HCT116 (cell line): ENCODE measurements at regions not wholly inside any gene's neighbourhood (a gene's known extent, or its start where the extent isn't known, plus 50 kb on each side); places are given as distances from the start of the nearest gene placed in this dataset.

Experiments
- ATAC-seq: fragments of 200-7000 bp; cut with Tn5 transposase; 2 replicates; pipeline ENCODE4 v1.9.1; 2020; ENCODE audit warnings: mild to moderate bottlenecking, moderate library complexity
- BruUV-seq: library from RNA; stranded (reverse); fragments of 400-500 nt; replicated peaks from 2 replicates; lab custom pipeline; 2021; lab: Mats Ljungman, UMichigan
- CTCF ChIA-PET: fragments of 300-600 bp; sonication (Branson Sonifier 250); formaldehyde crosslinking; loops from one replicate; lab custom pipeline; 2021; ENCODE audit warnings: antibody characterized with exemption; lab: Charles Lee
- POLR2A ChIA-PET: fragments of 300-600, 350-600 bp; sonication (Branson Sonifier 250); formaldehyde crosslinking; loops from one replicate; lab custom pipeline; 2021; ENCODE audit warnings: antibody characterized with exemption; lab: Charles Lee
- RAD21 ChIA-PET, 2 experiments: fragments of 300-600 bp; sonication (Branson Sonifier 250); formaldehyde crosslinking; loops; one replicate each; lab custom pipeline; 2023; ENCODE audit warnings: low total read pairs in 2 of 2; ENCODE audit not compliant: uncharacterized antibody in 2 of 2, unreplicated experiment in 2 of 2, low non-redundant PET in 1 of 2; lab: Charles Lee
- DNase-seq: peaks from one replicate; pipeline ENCODE4 v3.0.0-alpha.2; 2010; ENCODE audit warnings: low read depth, low spot score
- H2AFZ ChIP-seq: fragments of 200-600 bp; shearing (Covaris generic), sonication (generic); 2 replicates; pipeline ENCODE4 v1.6.1; 2017; ENCODE audit warnings: low read depth, mixed run types, mixed read lengths, antibody characterized with exemption, low read length; ENCODE audit not compliant: poor library complexity, severe bottlenecking
- H3K27ac ChIP-seq: 2 replicates; pipeline ENCODE4 v1.5.1; 2012; ENCODE audit warnings: low read depth, low read length
- H3K27me3 ChIP-seq: fragments of 200-600 bp; sonication (generic); 2 replicates; pipeline ENCODE4 v1.6.1; 2016; ENCODE audit warnings: mixed run types, low read length, mixed read lengths; ENCODE audit not compliant: insufficient read depth
- H3K36me3 ChIP-seq, 2 experiments: fragments of 200-500 bp in 1 of 2; fragments of 200-600 bp in 1 of 2; sonication (Bioruptor generic) in 1 of 2; sonication (generic) in 1 of 2; 2 replicates each; pipeline versions ENCODE4 v1.5.1 to v1.6.1; 2014 to 2016; ENCODE audit warnings: low read length in 2 of 2, inconsistent platforms in 1 of 2, mixed read lengths in 1 of 2, mixed run types in 1 of 2; ENCODE audit not compliant: insufficient read depth in 2 of 2, control insufficient read depth in 1 of 2
- H3K4me1 ChIP-seq, 2 experiments: fragments of 200-600 bp in 1 of 2; sonication (generic) in 1 of 2; 2 replicates each; pipeline versions ENCODE4 v1.5.1 to v1.6.1; 2012 to 2017; ENCODE audit warnings: low read length in 2 of 2, inconsistent platforms in 1 of 2, mild to moderate bottlenecking in 1 of 2, mixed read lengths in 1 of 2, mixed run types in 1 of 2, moderate library complexity in 1 of 2; ENCODE audit not compliant: insufficient read depth in 2 of 2, control insufficient read depth in 1 of 2
- H3K4me2 ChIP-seq: fragments of 200-600 bp; sonication (generic); 2 replicates; pipeline ENCODE4 v1.6.1; 2017; ENCODE audit warnings: mixed run types, low read length, mixed read lengths
- H3K4me3 ChIP-seq, 2 experiments: fragments of 200-600 bp in 1 of 2; sonication (generic) in 1 of 2; replicated peaks in 1 of 2; 2 replicates each; pipeline ENCODE4 v1.5.1; 2011 to 2016; ENCODE audit warnings: low read length in 2 of 2, control low read depth in 1 of 2, low read depth in 1 of 2, mild to moderate bottlenecking in 1 of 2, mixed read lengths in 1 of 2, mixed run types in 1 of 2
- H3K79me2 ChIP-seq: fragments of 200-600 bp; sonication (generic); 2 replicates; pipeline ENCODE4 v1.6.1; 2017; ENCODE audit warnings: mild to moderate bottlenecking, mixed run types, low read length, moderate library complexity, mixed read lengths; ENCODE audit not compliant: insufficient read depth
- H3K9ac ChIP-seq: fragments of 200-600 bp; sonication (generic); 2 replicates; pipeline ENCODE4 v1.6.1; 2016; ENCODE audit warnings: low read length, mixed read lengths
- H3K9me2 ChIP-seq: fragments of 200-600 bp; sonication (generic), shearing (Covaris generic); 2 replicates; pipeline ENCODE4 v1.6.1; 2017; ENCODE audit warnings: mixed run types, mild to moderate bottlenecking, moderate library complexity; ENCODE audit not compliant: insufficient read depth
- H3K9me3 ChIP-seq, 2 experiments: fragments of 200-500 bp in 1 of 2; fragments of 200-600 bp in 1 of 2; sonication (Bioruptor generic) in 1 of 2; sonication (generic) in 1 of 2; 2 replicates each; pipeline ENCODE4 v1.6.1; 2014 to 2017; ENCODE audit warnings: low read length in 2 of 2, mixed read lengths in 2 of 2, inconsistent platforms in 1 of 2, low read depth in 1 of 2, mild to moderate bottlenecking in 1 of 2, mixed run types in 1 of 2, moderate library complexity in 1 of 2; ENCODE audit not compliant: control insufficient read depth in 1 of 2, insufficient read depth in 1 of 2
- H4K20me1 ChIP-seq: fragments of 200-600 bp; sonication (generic), shearing (Covaris generic); 2 replicates; pipeline ENCODE4 v1.6.1; 2017; ENCODE audit warnings: mixed run types, mild to moderate bottlenecking, moderate library complexity; ENCODE audit not compliant: insufficient read depth
- CBX3 ChIP-seq: IDR thresholded peaks from 2 replicates; pipeline ENCODE4 v1.6.1; 2012; ENCODE audit warnings: low read depth
- CEBPB ChIP-seq: IDR thresholded peaks from 2 replicates; pipeline ENCODE4 v1.6.1; 2012; ENCODE audit warnings: low read depth
- ELF1 ChIP-seq: IDR thresholded peaks from 2 replicates; pipeline ENCODE4 v1.6.1; 2012; ENCODE audit warnings: low read depth, borderline replicate concordance
- EZH2 ChIP-seq: fragments of 200-600 bp; sonication (generic); IDR thresholded peaks from 2 replicates; pipeline ENCODE4 v1.6.1; 2017; ENCODE audit warnings: antibody characterized with exemption, mixed run types
- EZH2phosphoT487 ChIP-seq: fragments of 200-600 bp; IDR thresholded peaks from 2 replicates; pipeline ENCODE4 v1.6.1; 2018; ENCODE audit warnings: antibody characterized with exemption, borderline replicate concordance
- FOSL1 ChIP-seq: IDR thresholded peaks from 2 replicates; pipeline ENCODE4 v1.6.1; 2012; ENCODE audit warnings: low read depth
- JUND ChIP-seq: IDR thresholded peaks from 2 replicates; pipeline ENCODE4 v1.6.1; 2012
- RAD21 ChIP-seq: IDR thresholded peaks from 2 replicates; pipeline ENCODE4 v1.6.1; 2012; ENCODE audit warnings: low read depth, mild to moderate bottlenecking
- SIN3A ChIP-seq: IDR thresholded peaks from 2 replicates; pipeline ENCODE4 v1.6.1; 2012; ENCODE audit warnings: low read depth
- SP1 ChIP-seq: IDR thresholded peaks from 2 replicates; pipeline ENCODE4 v1.6.1; 2012; ENCODE audit warnings: low read depth
- SRF ChIP-seq: IDR thresholded peaks from 2 replicates; pipeline ENCODE4 v1.6.1; 2012; ENCODE audit warnings: low read depth
- TCF7L2 ChIP-seq: IDR thresholded peaks from 2 replicates; pipeline ENCODE4 v1.7.0; 2011; ENCODE audit warnings: borderline replicate concordance, inconsistent platforms; ENCODE audit not compliant: insufficient read depth, insufficient read length; ENCODE audit errors: extremely low read depth
- YY1 ChIP-seq: IDR thresholded peaks from 2 replicates; pipeline ENCODE4 v1.6.1; 2011; ENCODE audit warnings: low read length, low read depth, moderate library complexity, mild to moderate bottlenecking; ENCODE audit not compliant: insufficient replicate concordance; ENCODE audit errors: extremely low read depth
- ZFX ChIP-seq: fragments of 450-650 bp; IDR thresholded peaks from 2 replicates; pipeline ENCODE4 v1.6.1; 2017
- ZNF274 ChIP-seq: fragments of 200-500 bp; sonication (Bioruptor generic); IDR thresholded peaks from 2 replicates; pipeline ENCODE4 v1.6.1; 2014; ENCODE audit warnings: mild to moderate bottlenecking, low read depth, low read length, inconsistent platforms
- intact Hi-C: fragments of 100-400 bp; cut with micrococcal nuclease; formaldehyde crosslinking; loops from 2 replicates; pipeline ENCODE4 v1.10.0; 2022
- TF ChIP-seq, protein P1 (sequence below): IDR thresholded peaks from 2 replicates; pipeline ENCODE4 v1.6.1; 2012
- TF ChIP-seq, protein P2 (sequence below): IDR thresholded peaks from 2 replicates; pipeline ENCODE4 v1.6.1; 2012; ENCODE audit warnings: low read depth
- TF ChIP-seq, protein P3 (sequence below), 3 experiments: fragments of 200-600 bp in 1 of 3; sonication (generic) in 1 of 3; IDR thresholded peaks in 2 of 3; conservative IDR thresholded peaks in 1 of 3; 2 replicates each; pipeline ENCODE4 v1.5.1; 2012 to 2017; ENCODE audit warnings: low read depth in 2 of 3, low read length in 2 of 3, antibody characterized with exemption in 1 of 3, borderline replicate concordance in 1 of 3, control low read depth in 1 of 3, mild to moderate bottlenecking in 1 of 3, mixed read lengths in 1 of 3, mixed run types in 1 of 3, moderate library complexity in 1 of 3; ENCODE audit not compliant: insufficient read depth in 1 of 3
- TF ChIP-seq, protein P4 (sequence below): IDR thresholded peaks from 2 replicates; pipeline ENCODE4 v1.6.1; 2012

DNA sequence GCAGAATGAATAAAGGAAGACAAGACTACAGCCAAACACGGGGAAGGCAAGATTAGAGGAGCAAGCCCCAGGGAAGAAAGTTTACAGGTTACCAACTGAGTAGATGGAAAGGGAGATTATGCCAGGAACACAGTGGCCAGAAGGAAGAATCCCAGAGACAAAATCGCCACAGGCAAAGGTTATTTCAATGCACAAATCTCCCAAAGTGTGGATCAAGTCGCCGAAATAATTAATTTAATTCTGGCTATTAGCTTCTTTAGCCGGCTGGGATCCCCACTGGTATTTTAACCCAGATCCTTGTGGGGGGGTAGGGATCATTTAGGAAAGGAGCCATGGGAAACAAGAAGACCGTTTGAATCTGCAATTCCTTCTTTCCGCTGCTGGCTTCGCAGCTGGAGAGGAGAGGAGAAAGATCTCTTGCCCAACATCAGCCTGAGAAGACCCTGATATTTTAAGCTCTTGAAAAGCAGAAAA, 171.0 kb downstream of the DHX15 start:
- intact Hi-C loops: no loop called here
- no peaks in the 10 kb centered on the region for H3K36me3 ChIP-seq
- no peak for TF ChIP-seq SP1
- TF ChIP-seq TCF7L2: no peak
- TF ChIP-seq SRF: no peak
- no peak for TF ChIP-seq YY1
- TF ChIP-seq, protein P1, sequence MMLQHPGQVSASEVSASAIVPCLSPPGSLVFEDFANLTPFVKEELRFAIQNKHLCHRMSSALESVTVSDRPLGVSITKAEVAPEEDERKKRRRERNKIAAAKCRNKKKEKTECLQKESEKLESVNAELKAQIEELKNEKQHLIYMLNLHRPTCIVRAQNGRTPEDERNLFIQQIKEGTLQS: no peak
- no peak for TF ChIP-seq CBX3
- no peak for TF ChIP-seq JUND
- TF ChIP-seq SIN3A: no peak
- TF ChIP-seq FOSL1: no peak
- TF ChIP-seq RAD21: no peak
- TF ChIP-seq, protein P2, sequence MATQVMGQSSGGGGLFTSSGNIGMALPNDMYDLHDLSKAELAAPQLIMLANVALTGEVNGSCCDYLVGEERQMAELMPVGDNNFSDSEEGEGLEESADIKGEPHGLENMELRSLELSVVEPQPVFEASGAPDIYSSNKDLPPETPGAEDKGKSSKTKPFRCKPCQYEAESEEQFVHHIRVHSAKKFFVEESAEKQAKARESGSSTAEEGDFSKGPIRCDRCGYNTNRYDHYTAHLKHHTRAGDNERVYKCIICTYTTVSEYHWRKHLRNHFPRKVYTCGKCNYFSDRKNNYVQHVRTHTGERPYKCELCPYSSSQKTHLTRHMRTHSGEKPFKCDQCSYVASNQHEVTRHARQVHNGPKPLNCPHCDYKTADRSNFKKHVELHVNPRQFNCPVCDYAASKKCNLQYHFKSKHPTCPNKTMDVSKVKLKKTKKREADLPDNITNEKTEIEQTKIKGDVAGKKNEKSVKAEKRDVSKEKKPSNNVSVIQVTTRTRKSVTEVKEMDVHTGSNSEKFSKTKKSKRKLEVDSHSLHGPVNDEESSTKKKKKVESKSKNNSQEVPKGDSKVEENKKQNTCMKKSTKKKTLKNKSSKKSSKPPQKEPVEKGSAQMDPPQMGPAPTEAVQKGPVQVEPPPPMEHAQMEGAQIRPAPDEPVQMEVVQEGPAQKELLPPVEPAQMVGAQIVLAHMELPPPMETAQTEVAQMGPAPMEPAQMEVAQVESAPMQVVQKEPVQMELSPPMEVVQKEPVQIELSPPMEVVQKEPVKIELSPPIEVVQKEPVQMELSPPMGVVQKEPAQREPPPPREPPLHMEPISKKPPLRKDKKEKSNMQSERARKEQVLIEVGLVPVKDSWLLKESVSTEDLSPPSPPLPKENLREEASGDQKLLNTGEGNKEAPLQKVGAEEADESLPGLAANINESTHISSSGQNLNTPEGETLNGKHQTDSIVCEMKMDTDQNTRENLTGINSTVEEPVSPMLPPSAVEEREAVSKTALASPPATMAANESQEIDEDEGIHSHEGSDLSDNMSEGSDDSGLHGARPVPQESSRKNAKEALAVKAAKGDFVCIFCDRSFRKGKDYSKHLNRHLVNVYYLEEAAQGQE: no peak
- TF ChIP-seq EZH2: no peak
- TF ChIP-seq CEBPB: no peak
- TF ChIP-seq, protein P3, sequence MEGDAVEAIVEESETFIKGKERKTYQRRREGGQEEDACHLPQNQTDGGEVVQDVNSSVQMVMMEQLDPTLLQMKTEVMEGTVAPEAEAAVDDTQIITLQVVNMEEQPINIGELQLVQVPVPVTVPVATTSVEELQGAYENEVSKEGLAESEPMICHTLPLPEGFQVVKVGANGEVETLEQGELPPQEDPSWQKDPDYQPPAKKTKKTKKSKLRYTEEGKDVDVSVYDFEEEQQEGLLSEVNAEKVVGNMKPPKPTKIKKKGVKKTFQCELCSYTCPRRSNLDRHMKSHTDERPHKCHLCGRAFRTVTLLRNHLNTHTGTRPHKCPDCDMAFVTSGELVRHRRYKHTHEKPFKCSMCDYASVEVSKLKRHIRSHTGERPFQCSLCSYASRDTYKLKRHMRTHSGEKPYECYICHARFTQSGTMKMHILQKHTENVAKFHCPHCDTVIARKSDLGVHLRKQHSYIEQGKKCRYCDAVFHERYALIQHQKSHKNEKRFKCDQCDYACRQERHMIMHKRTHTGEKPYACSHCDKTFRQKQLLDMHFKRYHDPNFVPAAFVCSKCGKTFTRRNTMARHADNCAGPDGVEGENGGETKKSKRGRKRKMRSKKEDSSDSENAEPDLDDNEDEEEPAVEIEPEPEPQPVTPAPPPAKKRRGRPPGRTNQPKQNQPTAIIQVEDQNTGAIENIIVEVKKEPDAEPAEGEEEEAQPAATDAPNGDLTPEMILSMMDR (IDR thresholded peaks at IDR 0.05 in 2 of 3, conservative IDR thresholded peaks at IDR 0.05 in 1 of 3; ENCODE audit: borderline replicate concordance in 1 of 3, insufficient read depth in 1 of 3, low read depth in 2 of 3, low read length in 2 of 3): no peak
- TF ChIP-seq, protein P4, sequence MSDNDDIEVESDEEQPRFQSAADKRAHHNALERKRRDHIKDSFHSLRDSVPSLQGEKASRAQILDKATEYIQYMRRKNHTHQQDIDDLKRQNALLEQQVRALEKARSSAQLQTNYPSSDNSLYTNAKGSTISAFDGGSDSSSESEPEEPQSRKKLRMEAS: no peak
- no peak for TF ChIP-seq ZFX
- TF ChIP-seq ZNF274: no peak
- no peak for TF ChIP-seq ELF1
- TF ChIP-seq EZH2phosphoT487: no peak
- TF ChIP-seq, all 23 proteins: peak for 0
- ChIA-PET CTCF (no interaction called here), POLR2A (no interaction called here), RAD21 (no interaction called here)
- Histone ChIP-seq H2AFZ (no peak overlapping the region), H3K9me3 (no peaks in the 10 kb centered on the region), H3K27ac (no peak overlapping the region), H4K20me1 (no peaks in the 10 kb centered on the region), H3K4me2 (no peak overlapping the region), H3K4me1 (no peaks in the 10 kb centered on the region), H3K79me2 (no peaks in the 10 kb centered on the region), H3K9me2 (no peaks in the 10 kb centered on the region), H3K4me3 (no peak overlapping the region), H3K9ac (no peak overlapping the region), H3K27me3 (peaks cover 3% of the 10 kb centered on the region; the same call in 1 of the 2 replicates)
- no peak for ATAC-seq
- no TSS peak for BruUV-seq
- DNase-seq: no peak
